ENCODE measurements at regions not wholly inside any gene's neighbourhood (a gene's known extent, or its start where the extent isn't known, plus 50 kb on each side); places are given as distances from the start of the nearest gene placed in this dataset.

DNA sequence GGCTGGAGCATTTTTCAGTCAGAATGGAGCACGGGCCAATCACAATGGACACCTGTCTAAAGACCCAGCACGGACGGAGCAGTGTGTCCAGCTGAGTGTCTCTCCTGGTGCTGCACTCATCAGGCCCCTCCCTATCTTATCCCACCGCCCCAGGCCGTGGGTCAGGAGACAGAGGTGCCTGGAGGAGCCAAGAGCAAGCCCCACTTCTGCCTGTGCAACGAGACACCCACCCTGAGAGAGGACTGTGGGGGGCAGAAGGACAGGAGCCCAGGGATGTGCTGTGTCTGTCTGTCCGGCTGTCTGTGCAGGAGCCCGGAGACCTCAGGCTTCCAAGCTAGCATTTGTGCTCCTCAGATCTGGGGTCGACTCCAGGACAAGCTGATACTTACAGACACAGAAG lies 69.6 kb upstream of the SFSWAP start:
- no peaks in the 10 kb centered on the region; the same call in 1 of the 2 replicates for H3K9me3 ChIP-seq (replicated peaks; ENCODE audit: control insufficient read depth, insufficient read depth, low read depth, low read length)
- in situ Hi-C loops (cut with MboI) (loop anchor here (5.0 kb wide), 1 partner anchor 329 kb away; no protein-coding TSS in a partner anchor), intact Hi-C loops (cut with micrococcal nuclease) (loop anchor here (5.0 kb wide), 1 partner anchor 329 kb away; no protein-coding TSS in a partner anchor)
- peaks cover 0 to 6% of the 10 kb centered on the region in 2 experiments; a peak in 2 of 5 replicates for H3K27me3 ChIP-seq (ENCODE audit: control insufficient read depth in 2 of 2, insufficient read depth in 2 of 2, low read length in 2 of 2)
- no peak for DNase-seq (ENCODE audit: extremely low read depth in 1 of 4, low spot score in 3 of 4)
- H4K20me1 ChIP-seq (replicated peaks; ENCODE audit: control insufficient read depth, insufficient read depth, low read length): no peaks in the 10 kb centered on the region
- ChIA-PET POLR2A (no interaction called here), CTCF (ENCODE audit: low intra/inter-chr PET ratio) (no interaction called here)
- ATAC-seq: no peak
- H3K79me2 ChIP-seq (ENCODE audit: control insufficient read depth, insufficient read depth, low read length): no peaks in the 10 kb centered on the region
- 16% methylated on average over 9 of the region's 9 CpGs for whole genome bisulfite sequencing (ENCODE audit: insufficient coverage, low coverage, missing lambda C conversion rate)
- no peak for FAIRE-seq
- no peak for TF ChIP-seq SP2 (IDR thresholded peaks at IDR 0.05; ENCODE audit: extremely low read depth, low read depth, low read length, poor library complexity, severe bottlenecking)
- TF ChIP-seq, protein P1, sequence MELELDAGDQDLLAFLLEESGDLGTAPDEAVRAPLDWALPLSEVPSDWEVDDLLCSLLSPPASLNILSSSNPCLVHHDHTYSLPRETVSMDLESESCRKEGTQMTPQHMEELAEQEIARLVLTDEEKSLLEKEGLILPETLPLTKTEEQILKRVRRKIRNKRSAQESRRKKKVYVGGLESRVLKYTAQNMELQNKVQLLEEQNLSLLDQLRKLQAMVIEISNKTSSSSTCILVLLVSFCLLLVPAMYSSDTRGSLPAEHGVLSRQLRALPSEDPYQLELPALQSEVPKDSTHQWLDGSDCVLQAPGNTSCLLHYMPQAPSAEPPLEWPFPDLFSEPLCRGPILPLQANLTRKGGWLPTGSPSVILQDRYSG (tag; conservative IDR thresholded peaks at IDR 0.05; ENCODE audit: low read depth): no peak
- TF ChIP-seq NFRKB (IDR thresholded peaks at IDR 0.05; ENCODE audit: low read depth): no peak
- 0 out of 2 replicates have a peak, but pooled peaks have one; percentile 26 for TF ChIP-seq CC2D1A (IDR thresholded peaks at IDR 0.05)
- H3K4me1 ChIP-seq (replicated peaks in 1 of 2; ENCODE audit: control insufficient read depth in 2 of 2, insufficient read depth in 2 of 2, low read length in 2 of 2): peaks cover 25 to 26% of the 10 kb centered on the region in 2 experiments; a peak in 4 of 5 replicates
- H3K27ac ChIP-seq (ENCODE audit: extremely low read depth, low read depth, low read length): no peak overlapping the region; the same call in 2 of the 3 replicates
- H3K4me3 ChIP-seq: no peak overlapping the region
- H3K9ac ChIP-seq (ENCODE audit: insufficient read depth in 1 of 2, low read depth in 2 of 2, low read length in 2 of 2): no peak overlapping the region
- no peak overlapping the region for H3K4me2 ChIP-seq (ENCODE audit: insufficient read depth, low read length)
- no TSS peak for BruUV-seq (replicated peaks)
- H3K36me3 ChIP-seq (ENCODE audit: control insufficient read depth, insufficient read depth, low read length): no peaks in the 10 kb centered on the region
- H2AFZ ChIP-seq (ENCODE audit: low read depth, low read length): 0 out of 2 replicates have a peak overlapping the region, but pooled peaks have one; percentile 31
- no peaks in the 10 kb centered on the region for H3K9me1 ChIP-seq (ENCODE audit: control insufficient read depth, insufficient read depth, low read length)
